HEK293T (cell line): ENCODE measurements at regions not wholly inside any gene's neighbourhood (a gene's known extent, or its start where the extent isn't known, plus 50 kb on each side); places are given as distances from the start of the nearest gene placed in this dataset.

Source experiments
- ARNT ChIP-seq: fragments of 450-650 bp; IDR thresholded peaks from 2 replicates; pipeline ENCODE4 v1.6.1; 2017; ENCODE audit warnings: mild to moderate bottlenecking
- BHLHE40 ChIP-seq: fragments of 450-650 bp; IDR thresholded peaks from 2 replicates; pipeline ENCODE4 v1.6.1; 2016; ENCODE audit warnings: mild to moderate bottlenecking, moderate library complexity, borderline replicate concordance
- FOXA1 ChIP-seq: fragments of 450-650 bp; IDR thresholded peaks from 2 replicates; pipeline ENCODE4 v1.6.1; 2016; ENCODE audit warnings: mild to moderate bottlenecking
- FOXK2 ChIP-seq: fragments of 450-650 bp; IDR thresholded peaks from 2 replicates; pipeline ENCODE4 v1.6.1; 2016; ENCODE audit warnings: mild to moderate bottlenecking
- FOXM1 ChIP-seq: fragments of 450-650 bp; IDR thresholded peaks from 2 replicates; pipeline ENCODE4 v1.6.1; 2017; ENCODE audit warnings: mild to moderate bottlenecking, borderline replicate concordance
- HDGF ChIP-seq: fragments of 450-650 bp; IDR thresholded peaks from 2 replicates; pipeline ENCODE4 v1.6.1; 2017; ENCODE audit warnings: antibody characterized with exemption, borderline replicate concordance
- L3MBTL2 ChIP-seq: fragments of 450-650 bp; conservative IDR thresholded peaks from 2 replicates; pipeline ENCODE4 v1.6.1; 2016; ENCODE audit warnings: mild to moderate bottlenecking
- NFRKB ChIP-seq: fragments of 450-650 bp; IDR thresholded peaks from 2 replicates; pipeline ENCODE4 v1.6.1; 2016; ENCODE audit warnings: mild to moderate bottlenecking, moderate library complexity
- SP1 ChIP-seq: fragments of 450-650 bp; IDR thresholded peaks from 2 replicates; pipeline ENCODE4 v1.6.1; 2017
- SUZ12 ChIP-seq: fragments of 450-650 bp; IDR thresholded peaks from 2 replicates; pipeline ENCODE4 v1.6.1; 2016; ENCODE audit warnings: mild to moderate bottlenecking
- TARDBP ChIP-seq: fragments of 450-650 bp; IDR thresholded peaks from 2 replicates; pipeline ENCODE4 v1.6.1; 2016
- ZNF384 ChIP-seq: fragments of 450-650 bp; IDR thresholded peaks from 2 replicates; pipeline ENCODE4 v1.6.1; 2016
- TF ChIP-seq, protein P1 (sequence below): fragments of 450-650 bp; IDR thresholded peaks from 2 replicates; pipeline ENCODE4 v1.6.1; 2016

GRCh38 chr1:30810416-30811080 is 53.0 kb upstream of the LAPTM5 start:
- no peak for TF ChIP-seq L3MBTL2
- no peak for TF ChIP-seq FOXK2
- TF ChIP-seq SUZ12 = no peak
- TF ChIP-seq SP1 = no peak
- no peak for TF ChIP-seq HDGF
- TF ChIP-seq ZNF384 = no peak
- TF ChIP-seq TARDBP = no peak
- no peak for TF ChIP-seq FOXM1
- TF ChIP-seq ARNT = no peak
- TF ChIP-seq NFRKB = no peak
- TF ChIP-seq, protein P1, sequence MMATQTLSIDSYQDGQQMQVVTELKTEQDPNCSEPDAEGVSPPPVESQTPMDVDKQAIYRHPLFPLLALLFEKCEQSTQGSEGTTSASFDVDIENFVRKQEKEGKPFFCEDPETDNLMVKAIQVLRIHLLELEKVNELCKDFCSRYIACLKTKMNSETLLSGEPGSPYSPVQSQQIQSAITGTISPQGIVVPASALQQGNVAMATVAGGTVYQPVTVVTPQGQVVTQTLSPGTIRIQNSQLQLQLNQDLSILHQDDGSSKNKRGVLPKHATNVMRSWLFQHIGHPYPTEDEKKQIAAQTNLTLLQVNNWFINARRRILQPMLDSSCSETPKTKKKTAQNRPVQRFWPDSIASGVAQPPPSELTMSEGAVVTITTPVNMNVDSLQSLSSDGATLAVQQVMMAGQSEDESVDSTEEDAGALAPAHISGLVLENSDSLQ = no peak
- TF ChIP-seq BHLHE40 = no peak
- no peak for TF ChIP-seq FOXA1
